VCaP (cell line): ENCODE measurements at regions not wholly inside any gene's neighbourhood (a gene's known extent, or its start where the extent isn't known, plus 50 kb on each side); places are given as distances from the start of the nearest gene placed in this dataset.

Experiments used
- H3K27ac ChIP-seq: fragments of 450-650 bp; 2 replicates; pipeline ENCODE4 v1.5.1; 2017
- CTCF ChIP-seq: fragments of 450-650 bp; conservative IDR thresholded peaks from 2 replicates; pipeline ENCODE4 v1.5.1; 2017; ENCODE audit warnings: mild to moderate bottlenecking, moderate library complexity

- H3K27ac ChIP-seq: no peak overlapping the region
- TF ChIP-seq CTCF: no peak
Observed at GRCh38 chr14:38504175-38504574, 248.3 kb upstream of the CLEC14A start.

GRCh38 chr14:38502239-38502638 lies 246.3 kb upstream of the CLEC14A start:
- H3K27ac ChIP-seq: no peak overlapping the region
- no peak for TF ChIP-seq CTCF

- H3K27ac ChIP-seq: no peak overlapping the region
- no peak for TF ChIP-seq CTCF
Observed at GRCh38 chr14:38500125-38500524, 244.2 kb upstream of the CLEC14A start.

GRCh38 chr14:38496092-38496491 lies 240.2 kb upstream of the CLEC14A start:
- no peak overlapping the region for H3K27ac ChIP-seq
- TF ChIP-seq CTCF: no peak

GRCh38 chr14:38490273-38490672 lies 234.4 kb upstream of the CLEC14A start:
- TF ChIP-seq CTCF: no peak
- no peak overlapping the region for H3K27ac ChIP-seq

GRCh38 chr14:38485026-38485425 lies 229.1 kb upstream of the CLEC14A start:
- TF ChIP-seq CTCF: no peak
- H3K27ac ChIP-seq: no peak overlapping the region

GRCh38 chr14:38481952-38482678 lies 226.2 kb upstream of the CLEC14A start:
- TF ChIP-seq CTCF: no peak
- no peak overlapping the region for H3K27ac ChIP-seq
